ENCODE measurements at regions not wholly inside any gene's neighbourhood (a gene's known extent, or its start where the extent isn't known, plus 50 kb on each side); places are given as distances from the start of the nearest gene placed in this dataset.
"Not testable (repeated sequence)": the region's sequence is repeated elsewhere in the genome, so short reads cannot be mapped to it uniquely, and the experiment has no call there.

- TF ChIP-seq CTCF (IDR thresholded peaks at IDR 0.05; ENCODE audit: insufficient read depth, low read length, poor library complexity, severe bottlenecking); EZH2phosphoT487 (conservative IDR thresholded peaks at IDR 0.05; ENCODE audit: low read length): not testable (repeated sequence)
Observed at GRCh38 chr13:90945146-90945545, 402.3 kb upstream of the MIR17HG start.
